ENCODE measurements at regions not wholly inside any gene's neighbourhood (a gene's known extent, or its start where the extent isn't known, plus 50 kb on each side); places are given as distances from the start of the nearest gene placed in this dataset.
"Not testable (repeated sequence)": the region's sequence is repeated elsewhere in the genome, so short reads cannot be mapped to it uniquely, and the experiment has no call there.

DNA sequence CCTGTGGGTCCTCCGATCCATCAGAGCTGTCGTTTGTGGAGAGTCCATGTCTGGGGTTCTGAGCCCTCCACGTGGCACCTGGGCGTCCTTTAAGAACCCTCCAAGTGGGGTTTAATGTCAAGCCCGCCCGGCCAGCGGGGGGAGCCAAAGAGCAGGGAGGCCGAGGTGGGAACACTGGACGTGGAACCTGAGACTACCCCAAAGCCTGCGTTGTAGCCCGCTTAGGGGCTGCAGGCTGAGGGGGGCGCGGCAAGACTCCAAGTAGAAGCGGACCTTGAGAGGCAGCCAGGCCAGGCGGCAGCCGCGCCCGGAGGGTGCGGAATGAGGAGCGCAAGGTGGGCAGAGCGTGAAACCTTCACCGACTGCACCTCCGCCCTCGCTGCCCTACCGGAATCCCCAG lies 126.2 kb upstream of the ATP10A start:
- Histone ChIP-seq H3K9me3 (ENCODE audit: control insufficient read depth, low read length) (no peaks in the 10 kb centered on the region), H3K4me1 (ENCODE audit: control insufficient read depth, insufficient read depth, low read length) (no peaks in the 10 kb centered on the region), H3K4me3 (ENCODE audit: low read length) (no peak overlapping the region), H3K27me3 (ENCODE audit: control insufficient read depth, insufficient read depth, low read length) (no peaks in the 10 kb centered on the region), H3K9ac (ENCODE audit: low read length) (no peak overlapping the region), H3K36me3 (ENCODE audit: control insufficient read depth, insufficient read depth, low read length) (no peaks in the 10 kb centered on the region)

DNA sequence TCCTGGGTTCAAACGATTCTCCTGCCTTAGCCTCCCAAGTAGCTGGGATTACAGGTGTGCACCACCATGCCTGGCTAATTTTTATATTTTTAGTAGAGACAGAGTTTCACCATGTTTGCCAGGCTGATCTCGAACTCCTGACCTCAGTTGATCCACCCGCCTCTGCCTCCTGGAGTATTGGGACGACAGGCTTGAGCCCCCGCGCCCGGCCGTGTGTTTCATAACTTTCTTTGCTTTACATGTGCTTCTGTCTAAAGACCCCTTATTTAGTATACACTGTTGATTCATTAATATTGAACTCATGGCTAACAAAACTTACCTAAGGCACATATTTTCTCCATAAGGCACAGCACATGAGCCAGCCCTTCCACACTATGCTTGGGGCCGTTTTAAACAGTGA lies 125.6 kb upstream of the ATP10A start:
- not testable (repeated sequence) for H3K36me3 ChIP-seq (ENCODE audit: control insufficient read depth, insufficient read depth, low read length); H3K9ac ChIP-seq (ENCODE audit: low read length); H3K4me1 ChIP-seq (ENCODE audit: control insufficient read depth, insufficient read depth, low read length); H3K9me3 ChIP-seq (ENCODE audit: control insufficient read depth, low read length); H3K4me3 ChIP-seq (ENCODE audit: low read length); H3K27me3 ChIP-seq (ENCODE audit: control insufficient read depth, insufficient read depth, low read length)

DNA sequence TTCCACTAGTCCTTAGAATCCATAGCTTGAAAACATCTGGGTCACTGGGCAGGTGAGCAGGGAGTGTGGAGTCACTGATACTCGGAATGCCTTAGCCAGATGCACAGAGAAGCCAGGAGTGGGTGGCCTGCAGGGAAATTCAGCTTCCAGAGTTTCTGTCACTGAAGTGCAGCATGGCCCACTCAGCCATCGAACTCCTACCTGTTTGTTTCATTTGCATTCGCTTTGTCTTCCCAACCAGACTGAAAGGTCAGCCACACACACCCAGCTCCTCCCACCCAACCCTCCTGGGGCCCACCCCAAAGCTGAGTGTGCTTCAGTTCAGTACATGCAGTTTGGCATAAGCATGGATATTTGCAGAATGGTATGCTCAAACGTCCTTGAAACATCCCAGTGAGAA lies 124.5 kb upstream of the ATP10A start:
- H3K36me3 ChIP-seq (ENCODE audit: control insufficient read depth, insufficient read depth, low read length), result no peaks in the 10 kb centered on the region
- no peaks in the 10 kb centered on the region for H3K4me1 ChIP-seq (ENCODE audit: control insufficient read depth, insufficient read depth, low read length)
- no peak overlapping the region for H3K4me3 ChIP-seq (ENCODE audit: low read length)
- no peaks in the 10 kb centered on the region for H3K27me3 ChIP-seq (ENCODE audit: control insufficient read depth, insufficient read depth, low read length)
- no peak overlapping the region for H3K9ac ChIP-seq (ENCODE audit: low read length)
- no peaks in the 10 kb centered on the region for H3K9me3 ChIP-seq (ENCODE audit: control insufficient read depth, low read length)

DNA sequence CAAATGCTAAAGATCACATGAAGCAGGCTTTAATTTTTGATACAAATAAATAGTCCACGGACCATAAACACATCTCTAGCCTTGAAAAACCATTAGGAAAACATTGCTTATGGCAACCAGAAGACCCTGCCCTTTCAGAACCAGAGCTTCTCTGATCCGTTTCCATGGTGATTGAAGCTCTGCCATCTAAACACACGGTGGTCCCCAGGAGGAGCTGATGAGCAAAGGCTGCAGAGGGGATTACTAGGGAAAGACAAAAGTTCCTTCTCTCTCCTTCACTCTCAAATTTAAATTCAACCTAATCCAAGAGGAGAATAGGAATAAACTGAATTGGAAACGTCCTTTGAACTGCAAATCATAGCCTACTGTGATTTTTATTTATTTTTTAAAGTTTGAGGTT lies 122.0 kb upstream of the ATP10A start:
- H3K27me3 ChIP-seq (ENCODE audit: control insufficient read depth, insufficient read depth, low read length), result no peaks in the 10 kb centered on the region
- H3K4me1 ChIP-seq (ENCODE audit: control insufficient read depth, insufficient read depth, low read length), result no peaks in the 10 kb centered on the region
- H3K9ac ChIP-seq (ENCODE audit: low read length), result no peak overlapping the region
- no peaks in the 10 kb centered on the region for H3K36me3 ChIP-seq (ENCODE audit: control insufficient read depth, insufficient read depth, low read length)
- no peak overlapping the region for H3K4me3 ChIP-seq (ENCODE audit: low read length)
- H3K9me3 ChIP-seq (ENCODE audit: control insufficient read depth, low read length), result no peaks in the 10 kb centered on the region

DNA sequence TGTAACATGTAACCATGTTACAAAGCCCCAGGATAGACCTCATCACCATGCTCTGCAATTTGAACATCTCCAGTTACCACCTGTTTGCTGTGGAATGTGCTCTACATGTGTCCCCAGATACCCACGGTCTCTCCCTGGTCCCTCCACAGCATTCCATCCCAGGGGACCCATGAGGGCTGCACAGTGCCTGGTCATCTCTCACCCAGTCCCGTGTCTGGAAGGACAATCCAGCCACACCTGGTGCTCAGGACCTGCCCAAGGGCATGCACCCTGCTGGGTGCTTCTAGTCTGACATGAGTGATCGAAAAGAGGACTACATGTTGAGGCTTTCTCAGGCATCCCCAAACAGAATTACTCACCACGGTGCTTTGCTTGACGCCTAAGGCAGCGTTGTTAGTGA lies 119.6 kb upstream of the ATP10A start:
- Histone ChIP-seq H3K27me3 (ENCODE audit: control insufficient read depth, insufficient read depth, low read length) (no peaks in the 10 kb centered on the region), H3K9ac (ENCODE audit: low read length) (no peak overlapping the region), H3K36me3 (ENCODE audit: control insufficient read depth, insufficient read depth, low read length) (no peaks in the 10 kb centered on the region), H3K9me3 (ENCODE audit: control insufficient read depth, low read length) (no peaks in the 10 kb centered on the region), H3K4me3 (ENCODE audit: low read length) (no peak overlapping the region), H3K4me1 (ENCODE audit: control insufficient read depth, insufficient read depth, low read length) (no peaks in the 10 kb centered on the region)

DNA sequence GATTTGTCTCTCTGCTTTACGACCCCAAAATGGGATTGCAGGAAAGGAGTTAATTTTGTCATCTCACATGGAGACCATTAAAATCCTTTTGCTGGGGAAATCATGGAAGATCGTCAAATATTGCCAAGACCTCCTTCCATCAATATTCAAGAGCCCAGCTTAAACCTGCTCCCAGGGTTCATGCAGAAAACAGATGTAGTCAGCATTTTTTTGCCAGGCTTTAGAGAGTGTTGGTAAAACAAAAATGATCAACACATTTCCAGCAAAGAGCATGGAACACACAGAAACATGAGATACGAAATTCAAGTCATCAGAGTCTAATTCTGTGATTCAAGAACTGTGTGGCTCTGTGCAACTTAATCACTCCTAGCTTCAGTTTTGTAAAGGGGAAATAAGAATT lies 118.0 kb upstream of the ATP10A start:
- Histone ChIP-seq H3K4me1 (ENCODE audit: control insufficient read depth, insufficient read depth, low read length) (no peaks in the 10 kb centered on the region), H3K4me3 (ENCODE audit: low read length) (no peak overlapping the region), H3K9me3 (ENCODE audit: control insufficient read depth, low read length) (no peaks in the 10 kb centered on the region), H3K36me3 (ENCODE audit: control insufficient read depth, insufficient read depth, low read length) (no peaks in the 10 kb centered on the region), H3K9ac (ENCODE audit: low read length) (no peak overlapping the region), H3K27me3 (ENCODE audit: control insufficient read depth, insufficient read depth, low read length) (no peaks in the 10 kb centered on the region)

DNA sequence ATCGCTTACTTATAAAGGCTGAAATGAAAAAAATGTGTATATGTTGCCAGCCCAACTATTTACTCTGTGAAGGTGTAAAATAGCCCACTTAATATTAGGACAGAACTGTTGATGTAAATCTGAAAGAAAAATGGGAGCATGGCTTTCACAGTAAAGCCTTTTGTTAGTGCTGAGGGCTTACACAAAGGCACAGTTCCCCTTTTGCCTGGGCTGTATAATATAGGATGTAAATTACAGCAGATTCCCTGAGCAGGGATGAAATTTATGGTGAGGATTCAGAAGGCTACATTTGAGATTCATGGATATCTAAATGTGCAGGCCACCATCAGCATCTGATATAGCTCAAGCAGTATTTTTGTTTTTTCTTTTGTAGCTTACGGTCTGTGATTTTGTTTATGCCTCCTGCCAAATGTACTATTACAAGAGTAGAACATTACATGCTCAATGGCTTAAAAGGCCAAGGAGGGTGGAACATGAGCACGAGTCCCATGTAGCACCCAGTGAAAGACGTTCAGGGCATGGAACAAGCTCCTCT lies 109.1 kb upstream of the ATP10A start:
- Histone ChIP-seq H3K9me3 (ENCODE audit: control insufficient read depth, low read length) (no peaks in the 10 kb centered on the region), H3K27me3 (ENCODE audit: control insufficient read depth, insufficient read depth, low read length) (no peaks in the 10 kb centered on the region), H3K9ac (ENCODE audit: low read length) (no peak overlapping the region), H3K4me3 (ENCODE audit: low read length) (no peak overlapping the region), H3K4me1 (ENCODE audit: control insufficient read depth, insufficient read depth, low read length) (no peaks in the 10 kb centered on the region), H3K36me3 (ENCODE audit: control insufficient read depth, insufficient read depth, low read length) (no peaks in the 10 kb centered on the region)

DNA sequence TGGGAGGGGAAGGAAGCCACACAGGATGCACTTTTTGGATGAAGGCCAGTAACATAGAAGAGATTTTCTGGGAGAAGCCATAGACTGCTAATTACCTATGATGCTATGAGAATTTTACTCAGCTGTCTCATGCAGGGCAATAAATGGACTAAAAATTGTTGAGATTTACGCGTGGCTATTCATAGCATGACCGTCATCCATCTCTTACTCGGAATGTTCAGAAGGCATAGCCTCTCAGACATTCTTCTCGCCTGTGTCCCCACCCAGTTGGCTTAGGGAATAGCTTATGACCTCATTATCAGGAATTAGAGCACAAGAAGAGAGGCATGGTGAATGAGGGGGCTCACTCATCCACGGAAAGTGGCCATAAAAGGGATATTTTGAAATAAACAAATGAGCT lies 107.9 kb upstream of the ATP10A start:
- H3K9me3 ChIP-seq (ENCODE audit: control insufficient read depth, low read length), result no peaks in the 10 kb centered on the region
- H3K27me3 ChIP-seq (ENCODE audit: control insufficient read depth, insufficient read depth, low read length), result no peaks in the 10 kb centered on the region
- no peaks in the 10 kb centered on the region for H3K36me3 ChIP-seq (ENCODE audit: control insufficient read depth, insufficient read depth, low read length)
- no peak overlapping the region for H3K9ac ChIP-seq (ENCODE audit: low read length)
- H3K4me3 ChIP-seq (ENCODE audit: low read length), result no peak overlapping the region
- no peaks in the 10 kb centered on the region for H3K4me1 ChIP-seq (ENCODE audit: control insufficient read depth, insufficient read depth, low read length)

DNA sequence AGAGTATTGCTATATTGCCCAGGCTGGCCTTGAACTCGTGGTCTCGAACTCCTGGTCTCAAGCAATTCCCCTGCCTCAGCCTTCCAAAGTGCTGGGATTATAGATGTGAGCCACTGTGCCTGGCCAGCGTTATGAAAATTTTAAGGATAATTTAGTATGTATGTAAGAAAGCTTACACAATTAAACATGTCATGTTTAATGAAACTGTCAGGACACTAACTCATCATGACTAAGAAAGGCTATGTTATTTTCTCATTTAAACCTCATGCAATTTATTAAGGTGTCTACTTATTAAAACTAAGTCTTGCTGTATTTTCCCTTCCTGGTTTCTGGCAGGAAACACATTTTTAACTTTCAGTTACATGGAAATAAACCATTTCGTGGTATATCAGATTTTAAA lies 106.8 kb upstream of the ATP10A start:
- Histone ChIP-seq H3K4me1 (ENCODE audit: control insufficient read depth, insufficient read depth, low read length) (no peaks in the 10 kb centered on the region), H3K9me3 (ENCODE audit: control insufficient read depth, low read length) (no peaks in the 10 kb centered on the region), H3K36me3 (ENCODE audit: control insufficient read depth, insufficient read depth, low read length) (no peaks in the 10 kb centered on the region), H3K9ac (ENCODE audit: low read length) (no peak overlapping the region), H3K27me3 (ENCODE audit: control insufficient read depth, insufficient read depth, low read length) (no peaks in the 10 kb centered on the region), H3K4me3 (ENCODE audit: low read length) (no peak overlapping the region)

DNA sequence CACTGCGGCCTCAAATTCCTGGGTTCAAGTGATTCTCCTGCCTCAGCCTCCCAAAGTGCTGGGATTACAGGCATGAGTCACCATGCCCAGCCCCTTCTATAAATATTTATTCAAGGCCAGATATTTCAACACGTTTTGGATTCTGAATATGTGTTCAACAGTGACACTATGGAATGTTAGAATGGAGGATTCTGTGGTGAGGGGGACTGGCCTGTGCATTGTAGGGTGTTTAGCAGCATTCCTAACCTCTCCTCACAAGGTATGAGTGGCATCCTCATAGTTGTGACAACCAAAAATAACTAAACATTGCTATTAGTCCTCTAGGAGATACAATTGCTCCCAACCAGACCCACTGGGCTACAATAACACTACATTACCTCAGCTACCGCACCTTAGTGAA lies 104.0 kb upstream of the ATP10A start:
- Histone ChIP-seq H3K36me3 (ENCODE audit: control insufficient read depth, insufficient read depth, low read length) (no peaks in the 10 kb centered on the region), H3K27me3 (ENCODE audit: control insufficient read depth, insufficient read depth, low read length) (no peaks in the 10 kb centered on the region), H3K9me3 (ENCODE audit: control insufficient read depth, low read length) (no peaks in the 10 kb centered on the region), H3K4me3 (ENCODE audit: low read length) (no peak overlapping the region), H3K9ac (ENCODE audit: low read length) (no peak overlapping the region), H3K4me1 (ENCODE audit: control insufficient read depth, insufficient read depth, low read length) (no peaks in the 10 kb centered on the region)

DNA sequence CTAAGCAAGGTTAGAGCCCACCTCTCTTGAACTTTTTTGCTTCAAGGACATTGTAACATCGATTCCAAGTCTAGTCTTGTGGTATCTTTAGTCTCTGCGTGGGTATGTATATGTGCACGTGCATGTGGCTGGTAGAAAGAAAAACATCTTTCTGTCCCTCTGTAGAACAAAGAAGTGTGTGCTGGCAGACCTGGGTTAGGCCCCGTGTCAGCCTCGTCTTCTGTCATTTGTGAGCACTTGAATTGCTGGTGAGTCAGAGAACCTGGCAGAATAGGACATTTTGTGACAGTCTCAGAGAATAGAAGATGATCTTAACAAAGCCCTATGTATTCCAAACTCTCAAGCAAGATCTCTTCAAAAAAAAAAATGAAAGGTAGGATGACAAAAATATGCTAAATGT lies 102.2 kb upstream of the ATP10A start:
- no peak overlapping the region for H3K4me3 ChIP-seq (ENCODE audit: low read length)
- no peaks in the 10 kb centered on the region for H3K36me3 ChIP-seq (ENCODE audit: control insufficient read depth, insufficient read depth, low read length)
- H3K4me1 ChIP-seq (ENCODE audit: control insufficient read depth, insufficient read depth, low read length), result no peaks in the 10 kb centered on the region
- no peaks in the 10 kb centered on the region for H3K27me3 ChIP-seq (ENCODE audit: control insufficient read depth, insufficient read depth, low read length)
- H3K9ac ChIP-seq (ENCODE audit: low read length), result no peak overlapping the region
- no peaks in the 10 kb centered on the region for H3K9me3 ChIP-seq (ENCODE audit: control insufficient read depth, low read length)

DNA sequence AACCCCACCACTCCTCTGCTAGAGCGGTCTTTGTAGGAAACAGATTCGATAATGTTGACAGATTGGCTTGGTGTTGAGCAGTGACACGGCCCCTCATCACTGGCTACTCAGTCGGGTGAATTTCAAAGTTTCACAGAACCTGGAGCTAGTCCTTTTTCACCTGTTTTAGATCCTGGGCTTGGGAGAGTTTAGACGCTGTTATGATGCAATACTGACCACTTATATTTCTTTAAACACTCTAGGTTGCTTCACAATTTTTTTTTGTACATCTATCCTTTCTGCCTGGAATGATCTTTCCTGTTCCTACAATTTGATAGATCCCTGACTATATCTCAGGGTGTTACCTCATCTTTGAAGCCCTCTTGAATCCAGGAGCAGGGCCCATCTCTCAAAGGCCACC lies 97.1 kb upstream of the ATP10A start:
- no peaks in the 10 kb centered on the region for H3K36me3 ChIP-seq (ENCODE audit: control insufficient read depth, insufficient read depth, low read length)
- H3K9me3 ChIP-seq (ENCODE audit: control insufficient read depth, low read length), result no peaks in the 10 kb centered on the region
- no peaks in the 10 kb centered on the region for H3K4me1 ChIP-seq (ENCODE audit: control insufficient read depth, insufficient read depth, low read length)
- H3K9ac ChIP-seq (ENCODE audit: low read length), result no peak overlapping the region
- H3K4me3 ChIP-seq (ENCODE audit: low read length), result no peak overlapping the region
- no peaks in the 10 kb centered on the region for H3K27me3 ChIP-seq (ENCODE audit: control insufficient read depth, insufficient read depth, low read length)

DNA sequence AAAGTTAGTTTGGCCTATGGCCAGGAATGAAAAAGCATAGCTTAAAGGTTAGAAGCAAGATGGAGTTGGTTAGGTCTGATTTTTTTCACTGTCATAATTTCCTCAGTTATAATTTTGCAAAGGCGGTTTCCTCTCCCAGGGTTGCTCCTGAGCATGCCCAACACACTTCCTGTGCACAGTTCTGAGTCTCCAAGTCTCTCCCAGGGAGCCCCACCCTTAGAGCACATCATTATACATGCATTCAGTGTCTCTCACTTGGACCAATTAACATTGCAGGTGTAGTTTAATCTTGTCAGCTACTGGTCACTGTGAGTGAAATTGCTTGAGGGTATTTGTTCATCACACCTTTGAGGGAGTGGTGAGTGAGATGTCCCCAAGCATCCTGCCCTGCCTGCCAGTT lies 96.0 kb upstream of the ATP10A start:
- no peaks in the 10 kb centered on the region for H3K27me3 ChIP-seq (ENCODE audit: control insufficient read depth, insufficient read depth, low read length)
- H3K4me1 ChIP-seq (ENCODE audit: control insufficient read depth, insufficient read depth, low read length), result no peaks in the 10 kb centered on the region
- no peak overlapping the region for H3K9ac ChIP-seq (ENCODE audit: low read length)
- H3K9me3 ChIP-seq (ENCODE audit: control insufficient read depth, low read length), result no peaks in the 10 kb centered on the region
- no peak overlapping the region for H3K4me3 ChIP-seq (ENCODE audit: low read length)
- no peaks in the 10 kb centered on the region for H3K36me3 ChIP-seq (ENCODE audit: control insufficient read depth, insufficient read depth, low read length)
